NOMO-1 (cell line): ENCODE measurements at regions not wholly inside any gene's neighbourhood (a gene's known extent, or its start where the extent isn't known, plus 50 kb on each side); places are given as distances from the start of the nearest gene placed in this dataset.
"Not testable (repeated sequence)": the region's sequence is repeated elsewhere in the genome, so short reads cannot be mapped to it uniquely, and the experiment has no call there.

ENCODE experiments used
- DNase-seq, 2 experiments: peaks; one replicate each; lab custom pipeline; 2025; ENCODE audit not compliant: unreplicated experiment in 2 of 2; lab: John Stamatoyannopoulos, UW

DNA sequence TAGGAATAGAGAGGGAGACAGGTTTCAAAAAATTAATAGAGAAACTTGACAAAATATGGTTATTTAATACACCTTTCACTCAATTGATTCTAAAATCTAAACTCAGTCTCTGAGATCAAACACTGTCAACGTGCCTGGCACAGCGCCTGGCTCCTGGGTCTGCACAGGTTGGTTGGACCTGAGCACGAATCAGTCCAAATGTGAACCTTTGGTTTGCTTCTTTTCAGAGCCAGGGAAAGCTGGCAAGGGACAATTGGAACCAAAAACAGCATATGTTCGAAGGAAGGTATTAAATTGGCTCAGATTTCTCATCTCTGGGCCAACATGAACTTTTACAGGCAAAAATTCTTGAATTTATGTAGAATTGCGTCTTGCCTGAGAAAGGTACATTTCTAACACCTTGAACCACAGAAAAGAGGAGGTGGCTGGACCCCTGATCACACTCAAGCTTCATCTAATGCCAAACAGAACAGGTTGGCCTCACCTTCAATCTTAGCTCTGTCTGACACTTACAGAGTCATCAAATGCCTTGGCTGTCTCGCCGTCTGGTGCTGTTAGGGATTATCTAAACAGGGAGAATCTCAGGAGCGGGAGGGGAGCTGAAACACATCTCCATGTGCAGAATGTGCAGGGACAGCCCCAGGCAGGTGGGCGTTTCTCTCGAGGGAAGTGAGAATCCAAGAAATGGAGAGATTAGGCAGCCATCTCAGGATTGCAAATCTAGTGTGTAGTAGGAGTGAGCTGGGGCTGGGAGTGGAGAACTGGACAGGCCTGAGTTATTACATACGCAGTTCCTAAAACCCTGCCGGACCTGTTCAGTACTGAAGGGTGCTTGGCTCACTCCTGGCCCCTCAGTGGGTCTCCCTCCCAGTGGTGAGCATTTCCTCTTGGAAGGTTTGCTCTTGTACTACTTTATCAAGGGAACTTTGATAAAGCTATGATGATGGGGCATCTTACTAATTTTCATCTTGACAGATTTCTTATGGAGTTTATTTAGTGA, 442.2 kb upstream of the B3GAT1 start:
- DNase-seq, result no peak

DNA sequence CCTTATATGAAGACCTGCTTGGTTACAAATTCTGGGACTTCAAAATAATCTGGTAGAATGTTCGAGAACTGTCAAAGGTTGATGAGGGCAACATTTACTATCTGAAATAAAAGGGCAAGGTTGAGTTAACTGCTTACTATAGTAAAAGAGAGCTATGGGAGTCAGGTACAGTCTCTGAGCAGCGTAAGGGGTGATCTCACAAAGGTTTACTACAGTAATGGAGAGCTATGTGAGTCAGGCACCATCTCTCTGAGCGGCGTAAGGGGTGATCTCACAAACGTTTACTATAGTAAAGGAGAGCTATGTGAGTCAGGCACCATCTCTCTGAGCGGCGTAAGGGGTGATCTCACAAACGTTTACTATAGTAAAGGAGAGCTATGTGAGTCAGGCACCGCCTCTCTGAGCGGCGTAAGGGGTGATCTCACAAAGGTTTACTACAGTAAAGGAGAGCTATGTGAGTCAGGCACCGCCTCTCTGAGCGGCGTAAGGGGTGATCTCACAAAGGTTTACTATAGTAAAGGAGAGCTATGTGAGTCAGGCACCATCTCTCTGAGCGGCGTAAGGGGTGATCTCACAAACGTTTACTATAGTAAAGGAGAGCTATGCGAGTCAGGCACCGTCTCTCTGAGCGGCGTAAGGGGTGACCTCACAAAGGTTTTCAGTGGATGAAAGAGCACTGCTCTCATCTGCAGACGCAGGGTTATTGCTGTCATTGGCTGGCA, 439.6 kb upstream of the B3GAT1 start:
- DNase-seq, result not testable (repeated sequence)

DNA sequence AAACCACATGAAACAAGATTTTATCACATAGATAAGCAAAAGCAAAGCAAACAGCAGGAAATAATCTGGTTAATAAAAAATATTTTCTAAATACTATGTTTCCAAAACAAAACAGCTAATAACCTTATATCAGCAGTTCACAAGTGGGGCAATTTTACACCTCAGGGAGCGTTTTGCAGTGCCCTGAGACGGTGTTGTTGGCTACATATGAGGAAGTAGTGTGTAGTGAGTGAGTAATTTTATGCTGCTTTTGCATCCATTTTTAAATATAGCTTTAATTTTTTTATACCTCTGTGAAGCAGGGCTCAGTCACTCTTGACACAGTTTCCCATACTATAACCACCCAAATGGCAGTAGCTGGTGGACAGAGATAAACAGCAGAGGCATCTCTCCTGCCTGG, 438.5 kb upstream of the B3GAT1 start:
- no peak for DNase-seq

DNA sequence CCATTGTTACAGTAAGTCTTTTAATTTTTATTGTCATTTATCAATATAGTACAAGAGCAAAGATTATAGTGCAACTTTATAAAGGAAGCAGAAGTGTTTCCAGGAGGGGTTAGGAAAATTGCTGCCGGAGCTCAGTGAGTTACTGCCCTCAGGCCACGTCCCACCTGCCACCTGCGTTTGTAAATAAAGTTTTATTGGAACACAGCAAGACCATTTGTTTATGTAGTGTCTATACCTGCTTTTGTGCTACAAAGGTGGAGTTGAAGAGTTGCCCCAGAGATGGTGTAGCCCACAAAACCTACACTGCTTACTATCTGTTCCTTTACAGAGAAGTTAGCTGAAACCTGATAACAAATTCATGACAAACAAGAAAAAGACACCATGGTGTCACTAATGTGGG, 437.8 kb upstream of the B3GAT1 start:
- DNase-seq, result no peak

DNA sequence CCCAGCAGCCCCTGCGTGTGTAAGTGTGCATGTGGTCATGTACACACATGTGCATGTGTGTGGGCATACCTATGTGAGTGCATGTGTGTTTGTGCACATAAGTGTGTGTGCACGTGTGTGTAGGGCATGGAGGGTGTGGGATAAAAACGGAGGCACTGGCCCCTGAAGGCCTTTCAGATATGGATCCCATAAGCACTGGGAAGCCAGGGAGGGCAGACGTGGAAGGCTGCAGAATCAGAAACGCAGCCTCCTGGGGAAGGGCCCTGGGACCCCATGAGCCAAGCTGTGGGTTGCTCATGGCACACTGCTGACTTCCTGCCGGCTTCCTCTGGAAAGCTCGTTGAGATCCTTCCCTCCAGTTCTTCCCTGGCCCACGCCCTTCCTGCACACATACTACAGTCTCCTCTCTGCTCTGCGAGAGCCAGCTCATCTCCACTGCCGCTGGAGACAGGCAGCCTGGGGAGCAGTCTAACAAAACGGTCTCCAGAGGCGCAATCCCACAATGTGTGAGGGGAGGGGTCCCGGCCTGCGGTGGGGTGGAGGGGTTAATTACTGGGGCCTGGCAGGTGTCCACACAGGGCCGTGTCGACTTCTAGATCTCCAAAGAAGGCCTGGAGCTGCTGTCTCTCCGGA, 435.2 kb upstream of the B3GAT1 start:
- no peak for DNase-seq

DNA sequence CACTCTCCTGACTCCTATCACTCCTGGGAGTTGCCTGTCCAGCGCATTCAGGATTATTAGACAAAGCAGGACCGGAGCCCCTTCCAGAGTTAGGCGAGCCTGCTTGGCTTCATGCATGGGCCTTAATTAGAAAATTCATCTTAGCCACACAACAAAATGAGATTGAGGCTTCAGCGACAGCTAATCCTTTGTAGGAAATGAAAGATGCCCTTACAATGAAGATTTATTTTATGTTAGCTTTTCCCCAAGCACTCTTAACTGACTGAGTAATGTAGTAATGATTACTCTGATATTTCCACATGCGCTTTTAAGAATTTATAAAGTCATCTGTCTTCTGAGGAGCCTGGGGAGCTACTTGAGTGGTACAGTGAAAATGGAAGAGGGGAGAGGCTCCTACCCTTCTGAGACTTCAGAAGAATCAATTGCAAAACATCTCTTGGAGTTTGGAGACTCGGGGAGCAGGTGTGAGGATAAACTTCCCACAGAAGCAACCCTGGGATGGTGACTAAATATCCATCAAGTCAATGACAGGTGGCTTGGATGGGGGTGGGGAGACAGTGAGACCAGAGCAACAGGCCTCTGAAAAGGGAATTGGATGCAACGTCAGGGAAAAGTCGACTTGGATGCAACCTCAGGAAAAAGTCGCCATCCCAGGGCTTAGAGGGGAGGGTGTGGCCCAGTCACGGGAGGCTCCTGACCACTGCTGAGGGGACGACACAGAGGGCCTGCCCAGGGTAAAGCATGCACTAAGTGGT, 434.5 kb upstream of the B3GAT1 start:
- DNase-seq, result no peak

DNA sequence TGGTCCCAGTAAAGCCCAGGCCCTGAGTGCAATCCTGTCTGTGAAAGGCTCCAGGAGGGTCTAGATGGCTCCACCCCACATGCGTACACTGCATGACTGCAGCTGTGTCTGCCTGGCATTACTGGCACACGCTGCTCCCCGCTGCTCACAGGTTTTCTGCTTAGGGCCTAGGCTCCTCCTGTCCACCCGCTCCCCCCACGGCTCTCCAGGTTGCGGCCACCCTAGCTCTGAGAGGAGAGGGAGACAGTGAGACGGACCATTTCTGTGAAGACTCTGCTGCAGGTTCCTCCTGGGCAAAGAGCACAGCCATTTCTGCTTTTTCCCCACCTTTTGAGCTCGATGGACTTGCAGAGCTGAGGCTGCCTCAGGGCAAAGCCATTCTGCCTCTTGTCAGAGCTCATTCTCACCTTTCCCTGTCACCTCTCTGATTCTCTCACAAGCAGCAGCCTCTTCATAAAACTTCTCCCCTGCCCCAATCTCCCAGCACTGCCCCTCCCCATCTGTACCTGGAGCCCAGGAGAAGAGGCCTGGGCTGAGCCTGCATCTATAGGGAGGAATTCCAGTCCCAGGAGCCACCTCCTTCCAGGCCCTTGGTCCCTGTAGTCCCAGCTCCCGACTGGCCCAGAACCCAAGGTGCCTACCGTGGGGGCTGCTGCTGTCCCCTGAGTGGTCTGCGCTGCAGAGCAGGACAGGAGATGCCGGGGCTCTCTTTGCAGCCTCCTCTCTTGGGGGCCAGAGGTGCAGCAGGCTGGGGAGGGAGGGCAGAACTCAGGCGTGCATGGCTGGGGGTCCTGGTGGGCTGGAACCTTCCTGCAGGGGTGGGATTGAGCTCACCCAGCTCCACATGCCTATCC, 433.7 kb upstream of the B3GAT1 start:
- DNase-seq, result no peak

DNA sequence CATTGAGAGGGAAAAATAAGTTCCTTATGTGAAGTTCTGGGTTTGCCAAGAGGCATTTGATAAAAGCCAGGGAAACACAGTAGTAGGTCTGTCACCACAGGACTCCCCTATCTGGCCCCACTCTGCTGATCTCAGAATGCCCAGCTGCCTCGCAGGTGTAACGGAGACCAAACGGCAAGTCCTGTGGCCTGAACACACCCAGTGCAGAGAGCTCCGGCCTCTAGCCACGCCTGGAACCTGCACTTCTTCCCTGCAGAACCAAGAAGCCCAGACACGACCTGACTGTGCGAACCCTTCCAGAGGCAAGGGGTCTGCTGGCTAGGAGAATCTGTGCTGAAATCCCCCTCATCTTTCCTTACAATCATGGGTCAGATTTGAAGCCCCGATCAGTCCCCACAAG, 432.8 kb upstream of the B3GAT1 start:
- no peak for DNase-seq

DNA sequence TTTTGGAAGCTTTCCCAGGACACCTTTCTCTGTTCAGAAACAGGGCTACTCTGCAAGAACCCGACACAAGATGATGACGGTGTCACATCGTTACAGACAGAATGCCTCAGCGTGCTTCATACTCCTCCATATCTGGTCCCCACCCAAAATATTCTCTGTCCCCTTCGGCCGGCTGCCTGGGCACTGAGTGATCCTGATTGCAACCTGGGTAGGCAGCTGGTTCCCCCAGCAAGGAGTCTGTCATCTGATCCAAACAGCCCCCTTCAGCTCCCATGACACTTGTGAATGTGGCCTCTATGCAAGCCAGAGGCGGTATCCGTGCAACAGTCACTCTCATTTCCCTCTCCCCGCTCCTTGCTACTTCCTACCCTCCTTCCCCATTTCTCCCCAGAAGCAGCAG, 431.7 kb upstream of the B3GAT1 start:
- no peak for DNase-seq

DNA sequence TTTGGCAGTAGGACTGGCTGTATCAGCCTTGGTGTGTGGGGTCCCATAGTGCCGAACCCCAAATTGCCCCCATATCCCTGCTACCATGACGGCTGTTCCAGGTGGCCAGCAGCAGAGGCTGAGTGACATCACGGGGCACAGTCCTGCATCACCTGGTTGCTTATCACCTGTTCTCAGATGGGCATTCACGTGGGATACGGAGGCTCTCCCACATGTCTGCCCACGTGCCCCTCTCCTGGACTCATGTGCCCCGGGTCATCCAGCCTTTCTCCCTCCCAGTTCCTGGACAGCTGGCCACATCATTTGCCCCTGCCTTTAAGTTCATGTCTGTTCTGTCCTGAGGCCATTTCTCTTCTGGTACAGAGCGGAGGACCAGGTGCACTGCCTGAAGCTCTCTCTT, 431.0 kb upstream of the B3GAT1 start:
- no peak for DNase-seq

DNA sequence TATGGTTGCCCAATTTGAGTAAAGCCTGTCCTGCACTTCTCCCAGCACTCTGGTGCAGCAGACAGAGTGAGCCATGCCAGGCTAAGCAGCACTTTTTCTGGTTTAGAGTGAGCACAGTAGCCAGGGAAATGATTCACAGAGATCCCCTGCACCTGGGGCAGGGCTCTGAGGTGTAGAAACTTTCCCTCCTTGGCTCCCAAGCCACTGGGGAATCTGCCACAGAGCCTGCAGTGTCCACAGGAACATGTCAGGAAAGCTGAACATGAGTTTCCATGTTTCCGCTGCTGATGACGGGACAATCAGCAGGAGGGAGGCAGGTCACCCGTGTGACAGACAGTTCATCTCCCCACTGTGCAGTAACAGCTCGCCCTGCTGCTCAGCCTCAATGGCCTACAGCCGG, 429.9 kb upstream of the B3GAT1 start:
- DNase-seq, result no peak

DNA sequence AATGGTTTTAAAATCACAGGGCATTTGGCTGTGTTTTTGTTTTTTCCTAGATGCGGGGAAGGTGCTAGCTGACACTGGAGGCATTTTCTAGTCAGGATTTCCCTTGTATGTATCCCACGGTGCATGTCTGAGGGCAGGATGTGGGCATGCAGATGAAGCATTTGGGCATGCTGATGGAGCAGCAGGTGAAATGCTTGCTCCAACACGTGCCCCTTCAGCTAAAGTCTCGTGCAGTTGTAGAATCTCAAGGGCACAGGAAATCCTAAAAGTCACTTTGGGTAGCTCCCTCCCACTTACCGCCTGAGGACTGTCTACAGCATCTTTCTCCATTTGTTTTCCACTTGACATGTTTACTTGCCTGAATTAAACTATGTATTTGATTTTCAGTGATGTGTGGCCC, 429.4 kb upstream of the B3GAT1 start:
- no peak for DNase-seq

DNA sequence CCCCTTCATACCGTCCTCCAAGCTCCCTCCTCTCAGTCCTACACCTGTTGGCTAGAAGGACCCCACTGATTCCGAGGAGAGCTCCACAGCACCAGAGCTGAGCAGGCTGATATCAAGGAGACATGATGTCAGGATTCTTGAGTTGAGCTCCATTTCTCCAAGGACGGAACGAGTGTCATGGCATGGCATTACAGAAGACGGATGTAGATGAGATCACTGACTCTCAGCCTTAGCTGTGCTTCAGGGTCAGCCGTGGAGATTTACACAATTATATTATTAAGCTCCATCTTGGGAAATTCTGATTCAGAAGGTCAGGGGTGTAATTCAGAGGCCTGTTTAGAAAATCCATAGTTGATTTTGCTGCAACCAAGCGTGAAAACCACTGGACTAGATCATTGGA, 428.9 kb upstream of the B3GAT1 start:
- no peak for DNase-seq

DNA sequence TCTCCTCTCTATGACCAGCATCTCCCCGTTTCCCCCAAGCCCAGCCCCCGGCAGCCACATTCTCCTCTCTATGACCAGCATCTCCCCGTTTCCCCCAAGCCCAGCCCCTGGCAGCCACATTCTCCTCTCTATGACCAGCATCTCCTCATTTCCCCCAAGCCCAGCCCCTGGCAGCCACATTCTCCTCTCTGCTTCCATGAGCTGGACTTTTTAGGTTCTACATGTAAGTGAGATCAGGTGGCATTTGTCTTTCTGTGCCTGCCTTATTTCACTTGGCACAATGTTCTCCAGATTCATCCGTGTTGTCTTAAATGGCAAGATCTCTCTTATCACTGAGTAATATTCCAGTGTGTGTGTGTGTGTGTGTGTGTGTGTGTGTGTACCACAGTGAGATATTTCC, 428.1 kb upstream of the B3GAT1 start:
- not testable (repeated sequence) for DNase-seq

DNA sequence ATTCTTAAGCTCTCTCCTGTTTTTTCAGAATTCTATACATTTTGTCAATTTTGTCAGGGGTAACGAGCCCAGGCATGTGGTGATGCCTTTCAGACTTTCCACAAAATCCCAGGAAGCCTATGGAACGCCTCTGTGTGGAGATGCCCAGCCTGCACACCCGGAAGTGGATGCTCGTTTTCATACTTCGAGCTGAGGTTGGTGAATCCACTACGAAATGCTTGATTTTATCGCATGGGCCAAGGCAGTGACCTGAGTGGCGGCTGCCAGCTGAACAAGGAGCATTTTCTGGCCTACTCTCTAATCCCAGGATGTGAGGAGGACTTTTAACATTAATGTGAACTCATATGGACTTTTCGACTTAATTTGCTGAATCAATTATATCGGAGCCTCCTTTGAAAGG, 426.7 kb upstream of the B3GAT1 start:
- DNase-seq, result no peak

DNA sequence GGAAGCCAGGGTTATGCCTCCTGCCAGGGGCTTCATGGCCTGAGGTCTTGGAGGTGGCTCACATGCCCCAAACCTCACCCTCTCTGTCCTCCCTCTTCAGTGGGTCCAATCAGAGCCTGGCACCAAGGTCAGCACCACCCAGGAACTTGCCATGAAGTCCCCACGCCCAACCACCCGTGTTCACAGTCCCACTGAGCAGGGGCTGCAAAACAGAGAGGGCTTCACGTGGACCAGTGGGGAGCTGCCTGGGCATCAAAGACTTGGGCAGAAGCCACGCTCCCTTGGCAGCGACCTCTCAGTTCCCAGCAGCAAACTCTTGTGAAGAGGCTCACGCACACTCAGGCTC, 425.8 kb upstream of the B3GAT1 start:
- no peak for DNase-seq

DNA sequence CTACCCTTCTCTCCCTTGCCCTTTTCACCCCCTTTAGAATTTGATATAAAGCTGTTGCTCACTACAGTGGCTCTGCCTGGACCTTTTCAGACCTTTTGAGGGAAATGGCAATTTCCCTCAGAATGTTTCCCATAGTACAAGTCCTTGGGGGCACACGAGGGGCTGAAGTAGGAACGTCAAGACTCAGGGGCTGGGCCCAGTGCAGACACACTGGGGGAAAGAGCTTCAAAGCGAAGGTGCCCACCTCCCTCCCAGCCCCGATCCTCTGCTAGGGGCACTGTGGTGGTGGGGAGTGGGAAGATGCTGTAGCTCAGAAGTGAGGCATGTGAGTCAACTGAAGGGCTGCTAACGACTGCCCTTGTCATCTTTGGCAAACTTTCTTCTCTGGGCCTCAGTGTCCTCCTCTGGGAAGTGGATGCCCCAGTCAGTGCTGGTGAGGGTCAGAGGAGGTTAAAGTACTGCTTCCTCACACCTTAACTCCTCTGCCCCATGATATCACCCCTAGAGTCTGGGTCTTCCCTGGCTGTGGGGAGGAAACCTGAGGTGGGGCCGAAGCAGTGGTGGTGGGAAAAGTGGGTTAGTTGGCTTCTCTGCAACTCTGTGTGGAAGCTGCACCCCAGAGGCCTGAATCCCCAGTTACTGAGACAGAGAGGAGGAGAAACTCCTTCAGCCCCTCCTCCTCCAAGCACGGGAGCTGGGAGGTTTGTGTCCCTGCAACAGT, 425.3 kb upstream of the B3GAT1 start:
- DNase-seq, result no peak

DNA sequence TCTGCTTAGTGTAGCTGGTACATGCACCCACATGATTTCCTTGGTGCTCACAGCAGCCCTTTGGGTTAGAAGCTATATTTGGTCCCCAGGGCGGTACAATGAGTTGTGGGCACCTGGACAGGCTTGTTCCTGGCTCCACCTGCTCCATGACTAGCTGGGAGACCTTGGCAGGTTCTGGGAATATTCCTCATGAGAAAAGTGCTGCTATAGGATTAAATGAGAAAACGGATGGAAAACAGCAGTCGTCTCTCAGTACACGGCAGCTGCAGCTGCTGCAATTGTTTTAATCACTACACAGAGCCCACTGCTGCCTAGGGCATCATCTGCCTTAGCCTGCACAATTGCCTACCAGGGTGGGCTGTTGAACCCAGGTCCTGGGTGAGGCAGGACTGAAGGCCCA, 424.5 kb upstream of the B3GAT1 start:
- no peak for DNase-seq

DNA sequence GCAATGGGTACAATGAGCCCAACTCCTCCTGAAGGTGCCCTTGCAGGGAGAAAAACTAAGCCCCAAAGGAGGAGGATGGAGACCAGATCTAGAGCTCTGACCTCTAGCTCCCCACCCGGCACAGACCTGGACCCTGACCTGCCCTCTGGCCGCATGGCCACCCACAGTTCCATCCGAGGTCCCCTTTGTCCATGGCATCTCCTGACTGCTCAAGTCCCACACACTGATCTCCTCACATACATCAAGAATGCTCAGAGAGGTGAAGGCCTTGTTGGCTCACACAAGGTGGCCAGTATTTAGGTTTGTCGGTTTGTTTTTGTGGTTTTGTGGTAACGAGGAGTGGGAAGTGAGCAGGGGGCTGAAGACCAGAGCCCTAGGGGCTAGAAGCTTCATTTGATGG, 423.5 kb upstream of the B3GAT1 start:
- DNase-seq, result no peak
